OCI-LY7 (cell line): ENCODE measurements at regions not wholly inside any gene's neighbourhood (a gene's known extent, or its start where the extent isn't known, plus 50 kb on each side); places are given as distances from the start of the nearest gene placed in this dataset.

ENCODE experiments used
- BruUV-seq: library from RNA; stranded (reverse); fragments of 400-500 nt; replicated peaks from 2 replicates; lab custom pipeline; 2021; lab: Mats Ljungman, UMichigan
- CTCF ChIA-PET: fragments of 300-600 bp; sonication (Branson Sonifier 250); formaldehyde crosslinking; loops from one replicate; lab custom pipeline; 2022; ENCODE audit warnings: antibody characterized with exemption; ENCODE audit not compliant: unreplicated experiment; lab: Charles Lee
- POLR2A ChIA-PET: fragments of 300-600 bp; sonication (Branson Sonifier 250); formaldehyde crosslinking; loops from one replicate; lab custom pipeline; 2022; ENCODE audit warnings: antibody characterized with exemption; lab: Charles Lee
- DNase-seq: peaks from one replicate; pipeline ENCODE4 v3.0.0-alpha.2; 2015; ENCODE audit warnings: low spot score
- H2AFZ ChIP-seq: fragments of 200-600 bp; sonication (generic), shearing (Covaris generic); 2 replicates; pipeline ENCODE4 v1.6.1; 2014; ENCODE audit warnings: mild to moderate bottlenecking, antibody characterized with exemption, low read length, moderate library complexity
- H3K27ac ChIP-seq: fragments of 200-600 bp; sonication (generic); 2 replicates; pipeline ENCODE4 v1.5.1; 2014; ENCODE audit warnings: mixed run types, low read depth, mild to moderate bottlenecking, moderate library complexity, low read length, inconsistent platforms; ENCODE audit not compliant: poor library complexity, severe bottlenecking
- H3K36me3 ChIP-seq: fragments of 200-600 bp; sonication (generic); 2 replicates; pipeline ENCODE4 v1.6.1; 2014; ENCODE audit warnings: mild to moderate bottlenecking, antibody characterized with exemption, low read length, moderate library complexity, mixed read lengths; ENCODE audit not compliant: insufficient read depth
- H3K4me1 ChIP-seq: fragments of 200-600 bp; sonication (generic); 2 replicates; pipeline ENCODE4 v1.5.1; 2014; ENCODE audit warnings: mild to moderate bottlenecking, low read length; ENCODE audit not compliant: insufficient read depth, poor library complexity, severe bottlenecking
- H3K4me2 ChIP-seq: fragments of 200-600 bp; sonication (generic); 2 replicates; pipeline ENCODE4 v1.6.1; 2014; ENCODE audit warnings: mild to moderate bottlenecking, low read length
- H3K4me3 ChIP-seq: fragments of 200-600 bp; sonication (generic); 2 replicates; pipeline ENCODE4 v1.5.1; 2014; ENCODE audit warnings: mild to moderate bottlenecking, low read depth, low read length; ENCODE audit not compliant: poor library complexity, severe bottlenecking
- H3K79me2 ChIP-seq: fragments of 200-600 bp; sonication (generic); 2 replicates; pipeline ENCODE4 v1.6.1; 2016; ENCODE audit warnings: low read depth, mild to moderate bottlenecking, low read length, moderate library complexity, mixed read lengths; ENCODE audit not compliant: insufficient read depth
- H3K9me2 ChIP-seq: fragments of 200-600 bp; sonication (generic); 2 replicates; pipeline ENCODE4 v1.6.1; 2016; ENCODE audit warnings: mild to moderate bottlenecking, low read length, mixed read lengths; ENCODE audit not compliant: insufficient read depth
- H3K9me3 ChIP-seq: fragments of 200-600 bp; sonication (generic); 2 replicates; pipeline ENCODE4 v1.6.1; 2014; ENCODE audit warnings: mild to moderate bottlenecking, mixed run types, low read length, mixed read lengths
- H4K20me1 ChIP-seq: fragments of 200-600 bp; sonication (generic); 2 replicates; pipeline ENCODE4 v1.6.1; 2014; ENCODE audit warnings: mild to moderate bottlenecking, antibody characterized with exemption, low read length, moderate library complexity, mixed read lengths; ENCODE audit not compliant: insufficient read depth
- CTCF ChIP-seq: fragments of 200-600 bp; sonication (generic); conservative IDR thresholded peaks from 2 replicates; pipeline ENCODE4 v1.5.1; 2014; ENCODE audit warnings: mild to moderate bottlenecking, antibody characterized with exemption, low read length, moderate library complexity, mixed read lengths
- EZH2phosphoT487 ChIP-seq: fragments of 200-600 bp; sonication (generic); IDR thresholded peaks from 2 replicates; pipeline ENCODE4 v1.6.1; 2018; ENCODE audit warnings: low read depth, borderline replicate concordance, mild to moderate bottlenecking, mixed run types, antibody characterized with exemption, low read length, moderate library complexity, mixed read lengths
- intact Hi-C: fragments of 100-400 bp; cut with micrococcal nuclease; formaldehyde crosslinking; loops from one replicate; pipeline ENCODE4 v1.10.0; 2022; ENCODE audit not compliant: unreplicated experiment

DNA sequence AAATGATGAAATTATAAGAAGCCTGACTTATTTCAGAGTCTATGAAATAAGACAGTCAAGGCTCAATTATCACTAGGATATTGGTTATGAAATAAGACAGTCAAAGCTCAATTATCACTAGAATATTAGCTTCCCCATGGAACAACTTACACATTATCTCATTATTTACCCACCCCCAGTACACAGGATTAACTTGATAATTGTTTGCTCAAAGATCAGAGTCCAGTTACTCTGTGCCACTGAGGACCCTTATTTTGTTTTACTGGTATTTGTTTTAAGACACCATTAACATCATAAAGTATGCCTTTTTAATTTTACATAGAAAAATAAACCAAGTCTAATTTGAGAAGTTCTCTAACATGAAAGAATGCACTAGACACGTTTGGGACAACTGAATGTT, 225.4 kb downstream of the SI start:
- no peak for DNase-seq
- no peak overlapping the region for H3K27ac ChIP-seq
- H3K4me1 ChIP-seq, result no peaks in the 10 kb centered on the region
- ChIA-PET POLR2A (no interaction called here), CTCF (no interaction called here)
- TF ChIP-seq EZH2phosphoT487, result no peak
- no peak for TF ChIP-seq CTCF
- no TSS peak for BruUV-seq
- H4K20me1 ChIP-seq, result no peaks in the 10 kb centered on the region
- intact Hi-C loops, result no loop called here
- no peaks in the 10 kb centered on the region for H3K9me3 ChIP-seq
- H3K79me2 ChIP-seq, result no peaks in the 10 kb centered on the region
- H3K4me2 ChIP-seq, result no peak overlapping the region
- no peaks in the 10 kb centered on the region for H3K9me2 ChIP-seq
- H2AFZ ChIP-seq, result no peak overlapping the region
- no peak overlapping the region for H3K4me3 ChIP-seq
- no peaks in the 10 kb centered on the region for H3K36me3 ChIP-seq

GRCh38 chr3:164851905-164852304, 226.4 kb downstream of the SI start:
- no TSS peak for BruUV-seq
- no peak overlapping the region for H3K27ac ChIP-seq
- no peak overlapping the region for H3K4me3 ChIP-seq
- H4K20me1 ChIP-seq, result no peaks in the 10 kb centered on the region
- H3K79me2 ChIP-seq, result no peaks in the 10 kb centered on the region
- POLR2A ChIA-PET, result interaction anchor here (0.6 kb wide), 1 partner anchor 127 kb away, joined by 3 read pairs; no protein-coding TSS in a partner anchor
- no peaks in the 10 kb centered on the region for H3K36me3 ChIP-seq
- no peak for DNase-seq
- TF ChIP-seq EZH2phosphoT487 (no peak), CTCF (no peak)
- no peak overlapping the region for H2AFZ ChIP-seq
- no peaks in the 10 kb centered on the region for H3K9me2 ChIP-seq
- H3K4me1 ChIP-seq, result no peaks in the 10 kb centered on the region
- H3K4me2 ChIP-seq, result no peak overlapping the region
- CTCF ChIA-PET, result no interaction called here
- no peaks in the 10 kb centered on the region for H3K9me3 ChIP-seq
- intact Hi-C loops, result no loop called here

GRCh38 chr3:164851204-164851603, 227.1 kb downstream of the SI start:
- no peaks in the 10 kb centered on the region for H3K79me2 ChIP-seq
- H3K4me1 ChIP-seq, result no peaks in the 10 kb centered on the region
- ChIA-PET CTCF (no interaction called here), POLR2A (interaction anchor here (0.6 kb wide), 1 partner anchor 126 kb away, joined by 3 read pairs; no protein-coding TSS in a partner anchor)
- no peaks in the 10 kb centered on the region for H3K9me3 ChIP-seq
- no peak for DNase-seq
- no peaks in the 10 kb centered on the region for H4K20me1 ChIP-seq
- H3K4me3 ChIP-seq, result no peak overlapping the region
- no peaks in the 10 kb centered on the region for H3K9me2 ChIP-seq
- no peak overlapping the region for H3K27ac ChIP-seq
- H3K36me3 ChIP-seq, result no peaks in the 10 kb centered on the region
- H3K4me2 ChIP-seq, result no peak overlapping the region
- intact Hi-C loops, result no loop called here
- BruUV-seq, result no TSS peak
- TF ChIP-seq EZH2phosphoT487, result no peak
- TF ChIP-seq CTCF, result no peak
- H2AFZ ChIP-seq, result no peak overlapping the region
